Tibial nerve (tissue), 4 donors: ENCODE measurements at regions not wholly inside any gene's neighbourhood (a gene's known extent, or its start where the extent isn't known, plus 50 kb on each side); places are given as distances from the start of the nearest gene placed in this dataset.

Experiments
- DNase-seq, 2 donors: peaks; one replicate each; pipeline ENCODE4 v3.0.0-alpha.2; 2019; ENCODE audit warnings: low spot score in 2 of 2
- H3K27ac ChIP-seq, 4 donors: fragments of 200-600 bp; sonication (generic) in 3 of 4; one replicate each; pipeline ENCODE4 v1.5.1; 2017 to 2019; ENCODE audit warnings: mild to moderate bottlenecking in 1 of 4
- H3K27me3 ChIP-seq, 2 donors: fragments of 200-600 bp; sonication (generic) in 1 of 2; one replicate each; pipeline versions ENCODE4 v1.5.1 to v1.6.0; 2017 to 2019
- H3K36me3 ChIP-seq, 3 donors: fragments of 200-600 bp; sonication (generic); one replicate each; pipeline ENCODE4 v1.5.1; 2018 to 2019
- H3K4me1 ChIP-seq, 4 donors: fragments of 200-600 bp; sonication (generic) in 3 of 4; one replicate each; pipeline ENCODE4 v1.5.1; 2017 to 2019
- H3K4me3 ChIP-seq, 4 donors: fragments of 200-600 bp; sonication (generic) in 3 of 4; one replicate each; pipeline ENCODE4 v1.5.1; 2017 to 2019; ENCODE audit warnings: mild to moderate bottlenecking in 1 of 4, moderate library complexity in 1 of 4
- H3K9me3 ChIP-seq, 4 donors: fragments of 200-600 bp; sonication (generic) in 3 of 4; one replicate each; pipeline ENCODE4 v1.5.1; 2017 to 2019
- EP300 ChIP-seq, 2 donors: sonication (generic); formaldehyde crosslinking; IDR thresholded peaks; one replicate each; pipeline ENCODE4 v1.6.1; 2017; ENCODE audit warnings: antibody characterized with exemption in 2 of 2, mild to moderate bottlenecking in 1 of 2
- POLR2A ChIP-seq, 2 donors: fragments of 450-650 bp; IDR thresholded peaks; one replicate each; pipeline ENCODE4 v1.6.1; 2017; ENCODE audit warnings: antibody characterized with exemption in 2 of 2, mild to moderate bottlenecking in 2 of 2, moderate library complexity in 2 of 2
- WGBS, 2 donors: methylation state at CpG; one replicate each; pipeline ENCODE4 v1.1.5; 2018; 5-methylcytosine and 5-hydroxymethylcytosine counted together
- TF ChIP-seq, protein P1 (sequence below), 5 experiments: fragments of 200-600 bp in 3 of 5; fragments of 450-650 bp in 2 of 5; sonication (generic) in 3 of 5; IDR thresholded peaks; one replicate each; pipeline ENCODE4 v1.5.1; 2016 to 2019; ENCODE audit warnings: antibody characterized with exemption in 5 of 5, mild to moderate bottlenecking in 3 of 5, moderate library complexity in 2 of 5

GRCh38 chr20:47863315-47863965 lies 78.2 kb upstream of the SULF2 start:
- Histone ChIP-seq H3K4me1 (no peaks in the 10 kb centered on the region), H3K27ac (no peak overlapping the region), H3K36me3 (no peaks in the 10 kb centered on the region), H3K4me3 (no peak overlapping the region), H3K9me3 (peaks cover 0 to 5% (median 0%) of the 10 kb centered on the region in 4 donors), H3K27me3 (peaks cover 0 to 3% of the 10 kb centered on the region in 2 donors)
- no peak for DNase-seq
- WGBS, 2 donors = 79 to 80% methylated on average over 3 of the region's 3 CpGs
- TF ChIP-seq POLR2A (IDR thresholded peaks at IDR 0.05) (no peak), EP300 (IDR thresholded peaks at IDR 0.05) (no peak)
- TF ChIP-seq, protein P1, sequence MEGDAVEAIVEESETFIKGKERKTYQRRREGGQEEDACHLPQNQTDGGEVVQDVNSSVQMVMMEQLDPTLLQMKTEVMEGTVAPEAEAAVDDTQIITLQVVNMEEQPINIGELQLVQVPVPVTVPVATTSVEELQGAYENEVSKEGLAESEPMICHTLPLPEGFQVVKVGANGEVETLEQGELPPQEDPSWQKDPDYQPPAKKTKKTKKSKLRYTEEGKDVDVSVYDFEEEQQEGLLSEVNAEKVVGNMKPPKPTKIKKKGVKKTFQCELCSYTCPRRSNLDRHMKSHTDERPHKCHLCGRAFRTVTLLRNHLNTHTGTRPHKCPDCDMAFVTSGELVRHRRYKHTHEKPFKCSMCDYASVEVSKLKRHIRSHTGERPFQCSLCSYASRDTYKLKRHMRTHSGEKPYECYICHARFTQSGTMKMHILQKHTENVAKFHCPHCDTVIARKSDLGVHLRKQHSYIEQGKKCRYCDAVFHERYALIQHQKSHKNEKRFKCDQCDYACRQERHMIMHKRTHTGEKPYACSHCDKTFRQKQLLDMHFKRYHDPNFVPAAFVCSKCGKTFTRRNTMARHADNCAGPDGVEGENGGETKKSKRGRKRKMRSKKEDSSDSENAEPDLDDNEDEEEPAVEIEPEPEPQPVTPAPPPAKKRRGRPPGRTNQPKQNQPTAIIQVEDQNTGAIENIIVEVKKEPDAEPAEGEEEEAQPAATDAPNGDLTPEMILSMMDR (IDR thresholded peaks at IDR 0.05) = no peak

DNA sequence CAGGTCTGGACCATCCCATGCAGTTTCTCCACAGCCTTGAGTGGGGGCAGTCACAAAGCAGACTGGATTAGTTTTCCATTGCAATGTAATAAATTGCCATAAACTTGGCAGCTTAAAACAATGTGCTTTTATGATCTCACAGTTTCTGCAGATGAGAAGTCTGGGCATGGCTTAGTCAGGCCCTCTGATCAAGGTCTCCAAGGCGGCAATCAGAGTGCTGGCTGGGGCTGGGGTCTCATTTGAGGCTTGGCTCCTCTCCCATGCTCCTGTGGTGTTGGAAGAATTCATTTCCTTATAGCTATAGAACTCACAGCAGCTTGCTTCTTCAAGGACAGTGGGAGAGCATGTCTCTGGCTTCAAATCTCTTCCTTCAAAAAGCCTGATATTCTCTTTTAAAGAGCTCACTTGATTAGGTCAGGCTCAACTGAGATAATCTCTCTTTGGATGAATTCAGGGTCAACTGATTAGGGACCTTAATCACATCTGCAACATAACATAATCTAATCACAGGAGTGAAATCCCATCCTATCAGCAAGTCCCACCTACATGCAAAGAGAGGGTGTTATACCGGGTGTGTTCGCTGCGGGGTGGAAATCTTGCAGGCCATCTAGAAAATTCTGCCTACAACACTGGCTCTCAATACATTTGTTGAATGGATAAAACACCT lies 77.4 kb upstream of the SULF2 start:
- Histone ChIP-seq H3K36me3 (no peaks in the 10 kb centered on the region), H3K4me1 (no peaks in the 10 kb centered on the region), H3K4me3 (no peak overlapping the region), H3K27me3 (peaks cover 0 to 3% of the 10 kb centered on the region in 2 donors), H3K27ac (no peak overlapping the region), H3K9me3 (peaks cover 0 to 5% (median 0%) of the 10 kb centered on the region in 4 donors)
- WGBS, 2 donors = 80 to 83% methylated on average over 4 of the region's 4 CpGs
- TF ChIP-seq POLR2A (IDR thresholded peaks at IDR 0.05) (no peak), EP300 (IDR thresholded peaks at IDR 0.05) (no peak)
- TF ChIP-seq, protein P1 (IDR thresholded peaks at IDR 0.05) = no peak
- no peak for DNase-seq

DNA sequence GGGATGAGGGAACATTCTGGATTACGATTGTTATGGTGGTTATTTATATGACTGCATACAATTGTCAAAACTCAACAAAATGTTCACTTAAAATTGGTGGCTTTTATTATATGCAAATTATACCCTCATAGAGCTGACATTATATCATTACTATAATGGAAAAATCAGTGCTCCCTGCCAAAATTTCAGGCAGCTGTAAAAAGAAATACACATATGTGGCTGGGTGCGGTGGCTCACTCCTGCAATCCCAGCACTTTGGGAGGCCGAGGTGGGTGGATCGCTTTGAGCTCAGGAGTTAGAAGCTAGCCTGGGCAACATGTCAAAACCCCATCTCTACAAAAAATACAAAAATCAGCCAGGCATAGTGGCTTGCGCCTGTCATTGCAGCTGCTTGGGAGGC lies 75.8 kb upstream of the SULF2 start:
- no peak for TF ChIP-seq POLR2A (IDR thresholded peaks at IDR 0.05)
- TF ChIP-seq, protein P1 (IDR thresholded peaks at IDR 0.05) = no peak
- no peak for TF ChIP-seq EP300 (IDR thresholded peaks at IDR 0.05)
- WGBS, 2 donors = 83 to 90% methylated on average over 5 of the region's 5 CpGs
- Histone ChIP-seq H3K36me3 (no peaks in the 10 kb centered on the region), H3K9me3 (peaks cover 0 to 5% (median 0%) of the 10 kb centered on the region in 4 donors), H3K27me3 (no peaks in the 10 kb centered on the region), H3K4me1 (no peaks in the 10 kb centered on the region), H3K4me3 (no peak overlapping the region), H3K27ac (no peak overlapping the region)
- no peak for DNase-seq

DNA sequence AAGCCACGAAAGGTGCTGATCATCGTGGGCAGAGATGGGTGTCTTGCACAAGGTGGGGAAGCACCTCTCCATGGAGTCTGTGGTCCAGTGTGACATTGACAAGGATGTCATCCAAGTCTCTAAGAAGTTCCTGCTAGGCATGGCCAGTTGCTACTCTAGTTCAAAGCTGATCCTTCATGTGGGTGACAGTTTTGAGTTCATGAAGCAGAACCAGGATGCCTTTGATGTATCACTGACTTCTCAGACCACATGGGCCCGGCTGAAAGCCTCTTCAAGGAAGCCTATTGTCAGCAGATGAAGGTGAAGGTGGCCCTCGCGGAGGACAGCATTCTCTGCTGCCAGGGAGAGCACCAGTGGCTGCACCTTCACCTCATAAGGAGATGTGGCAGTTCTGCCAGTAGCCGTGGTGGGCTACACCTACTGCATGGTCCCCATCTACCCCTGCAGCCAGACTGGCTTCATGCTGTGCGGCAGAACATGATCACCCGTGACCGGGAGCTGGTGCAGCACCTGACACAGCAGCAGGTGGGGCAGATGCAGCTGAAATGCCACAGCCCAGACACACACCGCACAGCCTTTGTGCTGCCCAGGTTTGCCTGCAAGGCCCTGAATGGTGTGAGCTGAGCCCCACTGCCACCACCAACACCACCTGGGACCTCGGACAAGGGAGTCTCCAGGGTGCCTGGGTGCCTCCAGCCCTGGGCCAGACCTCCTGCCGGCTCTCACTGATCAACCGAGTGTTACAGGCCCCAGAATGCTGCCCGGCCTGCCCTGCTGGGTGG lies 75.0 kb upstream of the SULF2 start:
- H3K4me1 ChIP-seq = no peaks in the 10 kb centered on the region
- TF ChIP-seq, protein P1 (IDR thresholded peaks at IDR 0.05) = no peak
- TF ChIP-seq POLR2A (IDR thresholded peaks at IDR 0.05) = no peak
- no peak for TF ChIP-seq EP300 (IDR thresholded peaks at IDR 0.05)
- no peaks in the 10 kb centered on the region for H3K36me3 ChIP-seq
- no peak overlapping the region for H3K4me3 ChIP-seq
- DNase-seq = no peak
- H3K9me3 ChIP-seq = peaks cover 0 to 5% (median 0%) of the 10 kb centered on the region in 4 donors
- no peak overlapping the region for H3K27ac ChIP-seq
- H3K27me3 ChIP-seq = no peaks in the 10 kb centered on the region
- WGBS, 2 donors = 90 to 95% methylated on average over 12 to 14 of the region's 14 CpGs

DNA sequence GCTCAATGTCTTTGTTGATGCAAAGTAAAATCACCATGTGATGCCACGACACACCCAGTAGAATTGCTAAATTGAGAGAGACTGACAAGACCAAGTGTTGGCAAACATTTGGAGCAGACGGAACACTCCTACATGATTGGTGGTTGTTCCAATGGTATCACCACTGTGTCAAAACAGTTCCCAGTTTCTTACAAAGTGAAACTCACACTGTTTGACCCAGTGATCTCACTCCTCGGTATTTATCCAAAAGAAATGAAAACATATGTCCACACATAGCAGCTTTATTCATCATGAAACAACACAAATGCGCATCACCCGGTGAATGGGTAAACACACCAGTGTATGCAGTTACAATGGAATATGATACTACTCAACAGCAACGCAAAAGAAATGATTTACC lies 74.0 kb upstream of the SULF2 start:
- TF ChIP-seq, protein P1 (IDR thresholded peaks at IDR 0.05) = no peak
- H3K9me3 ChIP-seq = peaks cover 0 to 12% (median 0%) of the 10 kb centered on the region in 4 donors
- DNase-seq = no peak
- 69 to 75% methylated on average over 6 of the region's 6 CpGs for WGBS, 2 donors
- no peaks in the 10 kb centered on the region for H3K36me3 ChIP-seq
- no peak overlapping the region for H3K27ac ChIP-seq
- H3K4me3 ChIP-seq = no peak overlapping the region
- H3K27me3 ChIP-seq = no peaks in the 10 kb centered on the region
- H3K4me1 ChIP-seq = no peaks in the 10 kb centered on the region
